ENCODE measurements at regions not wholly inside any gene's neighbourhood (a gene's known extent, or its start where the extent isn't known, plus 50 kb on each side); places are given as distances from the start of the nearest gene placed in this dataset.

GRCh38 chr7:373818-374705 is 84.1 kb downstream of the FOXL3 start:
- Histone ChIP-seq H3K4me1 (ENCODE audit: control insufficient read depth in 1 of 2, insufficient read depth in 2 of 2, low read length in 2 of 2) (no peaks in the 10 kb centered on the region), H4K20me1 (ENCODE audit: insufficient read depth) (no peaks in the 10 kb centered on the region), H3K36me3 (ENCODE audit: control insufficient read depth in 1 of 2, insufficient read depth in 2 of 2, low read length in 2 of 2) (no peaks in the 10 kb centered on the region), H3K9me2 (ENCODE audit: insufficient read depth) (no peaks in the 10 kb centered on the region), H3K4me3 (replicated peaks in 1 of 2; ENCODE audit: low read depth in 1 of 2, low read length in 2 of 2) (no peak overlapping the region), H3K27me3 (ENCODE audit: insufficient read depth, low read length) (no peaks in the 10 kb centered on the region), H3K27ac (ENCODE audit: low read depth, low read length) (no peak overlapping the region), H3K79me2 (ENCODE audit: insufficient read depth, low read length) (no peaks in the 10 kb centered on the region), H3K9ac (ENCODE audit: low read length) (no peak overlapping the region), H2AFZ (ENCODE audit: low read depth, low read length, poor library complexity, severe bottlenecking) (no peak overlapping the region), H3K9me3 (ENCODE audit: control insufficient read depth in 1 of 2, insufficient read depth in 1 of 2, low read depth in 1 of 2, low read length in 2 of 2) (no peaks in the 10 kb centered on the region), H3K4me2 (ENCODE audit: low read length) (no peak overlapping the region)
- ChIA-PET CTCF (no interaction called here), POLR2A (no interaction called here), RAD21 (ENCODE audit: low non-redundant PET in 1 of 2, low total read pairs in 2 of 2, uncharacterized antibody in 2 of 2, unreplicated experiment in 2 of 2) (no interaction called here)
- BruUV-seq (replicated peaks) = no TSS peak
- DNase-seq (ENCODE audit: low read depth, low spot score) (no peak), ATAC-seq (no peak)
- TF ChIP-seq REST (IDR thresholded peaks at IDR 0.05; ENCODE audit: low read depth) = no peak
- TF ChIP-seq POLR2AphosphoS5 (IDR thresholded peaks at IDR 0.05; ENCODE audit: low read depth, low read length) = no peak
- TF ChIP-seq CBX3 (IDR thresholded peaks at IDR 0.05; ENCODE audit: low read depth) = no peak
- TF ChIP-seq RAD21 (IDR thresholded peaks at IDR 0.05; ENCODE audit: low read depth) = no peak
- no peak for TF ChIP-seq SIN3A (IDR thresholded peaks at IDR 0.05; ENCODE audit: low read depth)
- TF ChIP-seq EZH2phosphoT487 (IDR thresholded peaks at IDR 0.05; ENCODE audit: borderline replicate concordance) = no peak
- TF ChIP-seq ZBTB33 (IDR thresholded peaks at IDR 0.05; ENCODE audit: extremely low read depth, insufficient replicate concordance, low read length) = no peak
- TF ChIP-seq ZNF274 (IDR thresholded peaks at IDR 0.05; ENCODE audit: low read depth, low read length) = no peak
- no peak for TF ChIP-seq CTCF (IDR thresholded peaks at IDR 0.05 in 2 of 3, conservative IDR thresholded peaks at IDR 0.05 in 1 of 3; ENCODE audit: borderline replicate concordance in 1 of 3, insufficient read depth in 1 of 3, low read depth in 2 of 3, low read length in 2 of 3)
- TF ChIP-seq TCF7L2 (IDR thresholded peaks at IDR 0.05; ENCODE audit: borderline replicate concordance, extremely low read depth, insufficient read depth, insufficient read length) = no peak
- intact Hi-C loops (cut with micrococcal nuclease) = no loop called here
